ENCODE measurements at regions not wholly inside any gene's neighbourhood (a gene's known extent, or its start where the extent isn't known, plus 50 kb on each side); places are given as distances from the start of the nearest gene placed in this dataset.
"Not testable (repeated sequence)": the region's sequence is repeated elsewhere in the genome, so short reads cannot be mapped to it uniquely, and the experiment has no call there.

DNA sequence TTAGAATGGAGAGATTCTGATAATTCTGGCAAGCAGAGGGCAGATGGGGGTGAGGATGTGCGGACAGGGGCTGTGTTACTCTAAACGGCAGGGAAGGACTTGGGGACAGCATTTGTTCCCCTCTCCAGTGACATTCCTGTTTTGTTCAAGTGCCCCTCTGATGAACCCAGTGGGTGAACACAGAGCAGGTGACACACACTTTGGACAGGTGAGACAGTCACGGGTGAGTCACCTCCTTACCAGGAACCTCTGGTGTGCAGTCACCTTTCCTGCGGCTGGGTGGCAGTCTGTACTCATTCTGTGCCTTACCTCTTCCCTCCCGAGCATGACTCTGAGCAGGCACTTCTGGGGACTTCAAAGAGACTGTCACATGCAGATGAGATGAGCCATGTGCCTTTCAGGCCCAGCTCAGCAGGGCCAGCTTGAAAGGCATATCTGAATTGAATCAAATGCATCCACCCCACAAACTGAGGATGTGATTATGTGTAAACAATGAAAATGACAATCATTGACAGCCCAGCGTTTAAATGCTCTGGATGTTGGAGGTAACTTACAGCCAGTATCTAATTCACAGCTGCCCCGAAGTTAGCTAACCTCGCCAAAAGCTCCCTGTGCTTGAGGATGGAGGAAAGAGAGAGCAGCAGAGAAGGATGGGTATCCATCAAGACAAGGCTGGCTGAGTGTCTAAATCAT, 362.4 kb downstream of the BCL2L11 start:
- DNase-seq = peak; percentile 26

DNA sequence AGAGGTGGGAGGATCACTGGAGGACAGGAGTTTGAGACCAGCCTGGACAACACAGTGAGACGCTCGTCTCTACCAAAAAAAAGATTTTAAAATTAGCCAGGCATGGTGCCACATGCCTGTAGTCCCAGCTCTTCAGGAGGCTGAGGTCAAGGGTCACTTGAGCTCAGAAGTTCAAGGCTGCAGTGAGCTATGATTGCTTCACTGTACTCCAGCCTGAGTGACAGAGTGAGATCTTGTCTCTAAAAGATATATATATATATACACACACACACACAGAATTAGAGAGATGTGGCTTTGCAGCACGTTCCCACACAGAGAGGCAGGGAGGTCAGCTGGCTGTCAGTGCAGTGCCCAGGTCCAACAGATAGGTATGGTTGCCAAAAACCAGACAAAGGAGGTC, 363.4 kb downstream of the BCL2L11 start:
- DNase-seq = not testable (repeated sequence)

DNA sequence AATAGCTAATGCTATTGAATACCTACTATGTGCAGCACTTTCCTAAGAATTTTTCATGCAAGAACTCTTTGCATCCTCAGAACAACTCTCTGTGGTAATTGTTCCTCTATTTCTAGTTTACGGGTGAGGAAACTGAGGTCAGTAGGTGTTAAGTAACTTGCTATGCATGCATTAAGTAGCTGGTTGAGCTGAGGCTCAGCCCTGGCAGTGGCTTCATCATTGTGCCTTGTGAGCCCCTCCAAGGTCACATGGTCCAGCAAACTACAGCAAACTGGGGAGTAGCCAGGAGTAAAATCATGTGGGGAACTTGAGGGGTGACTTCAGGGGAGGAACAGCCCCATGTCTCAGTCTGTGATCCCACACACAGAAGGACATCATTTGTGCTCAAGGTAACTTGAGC, 365.2 kb downstream of the BCL2L11 start:
- DNase-seq = not testable (repeated sequence)

DNA sequence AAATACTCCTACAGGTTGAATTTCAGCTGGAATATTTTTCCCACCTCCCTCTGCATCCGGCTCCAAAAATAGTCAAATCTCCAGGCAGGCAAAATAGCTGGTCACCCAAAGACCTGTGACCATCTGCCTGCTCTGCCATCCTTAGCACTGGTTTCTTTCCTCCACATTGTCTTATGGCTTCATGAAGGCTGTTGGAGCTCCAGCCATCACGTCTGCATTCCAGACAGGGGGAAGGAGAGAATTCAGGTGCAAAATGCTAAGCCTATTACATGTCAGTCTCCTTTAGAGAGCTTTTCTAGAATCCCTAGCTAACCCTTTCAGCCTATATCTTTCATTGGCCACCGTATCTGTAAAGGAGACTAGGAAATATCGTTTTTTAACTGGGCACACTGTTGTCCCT, 367.7 kb downstream of the BCL2L11 start:
- DNase-seq = not testable (repeated sequence)

DNA sequence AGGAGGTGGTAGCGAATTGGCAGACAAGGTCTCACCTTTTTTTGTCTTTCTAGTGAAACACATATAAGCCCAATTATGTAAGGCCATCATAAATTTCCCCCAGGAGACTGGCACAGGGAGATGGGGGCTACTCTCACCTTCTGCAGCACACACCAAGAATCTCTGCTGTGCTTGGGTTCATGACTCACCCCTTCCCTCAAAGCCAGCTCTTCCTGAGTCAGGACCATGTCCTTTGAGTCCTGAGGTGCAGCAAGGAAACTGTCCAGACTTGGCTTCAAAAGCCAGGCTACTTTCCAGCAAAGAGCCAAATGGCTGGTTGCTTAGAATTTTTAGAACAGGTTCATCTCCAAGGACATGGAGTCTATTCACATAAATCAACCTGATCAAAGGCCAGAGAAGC, 368.7 kb downstream of the BCL2L11 start:
- DNase-seq = not testable (repeated sequence)

DNA sequence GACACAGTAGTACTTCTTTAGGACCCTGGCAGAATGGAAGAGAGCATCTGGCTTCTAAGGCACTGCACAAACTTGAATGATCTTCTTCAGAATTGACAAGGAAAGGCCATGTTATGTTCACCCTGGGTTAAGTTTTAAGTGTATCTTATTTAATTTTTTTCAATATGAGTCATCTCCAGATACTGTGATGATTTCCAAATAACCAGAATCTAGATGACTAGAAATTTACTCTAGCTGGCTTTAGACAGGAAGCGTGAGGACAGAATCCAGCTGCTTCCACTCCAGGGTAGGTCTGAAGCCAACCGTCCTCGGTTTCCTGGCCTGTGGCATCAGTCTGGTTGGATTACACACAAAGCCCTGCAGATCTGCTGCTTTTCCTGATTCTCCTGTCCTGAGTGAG, 370.5 kb downstream of the BCL2L11 start:
- DNase-seq = not testable (repeated sequence)

DNA sequence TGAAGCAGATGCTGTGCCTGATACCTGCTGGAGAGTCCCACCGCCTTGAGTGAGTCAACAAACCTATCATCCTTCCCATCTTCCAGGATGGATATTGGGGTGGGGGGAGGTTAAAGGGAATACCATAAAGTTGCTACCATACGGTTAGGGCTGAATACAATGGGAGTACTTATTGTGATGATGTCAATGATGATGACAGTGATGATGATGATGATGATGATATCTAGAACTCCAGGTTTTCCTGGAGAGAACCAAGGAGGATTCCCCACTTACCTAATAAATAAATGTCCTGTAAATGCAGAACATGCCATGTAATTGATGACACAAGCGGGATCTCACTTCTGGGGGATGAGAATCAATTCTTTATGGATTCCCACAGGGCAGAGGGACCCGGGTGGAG, 370.9 kb downstream of the BCL2L11 start:
- DNase-seq = not testable (repeated sequence)

DNA sequence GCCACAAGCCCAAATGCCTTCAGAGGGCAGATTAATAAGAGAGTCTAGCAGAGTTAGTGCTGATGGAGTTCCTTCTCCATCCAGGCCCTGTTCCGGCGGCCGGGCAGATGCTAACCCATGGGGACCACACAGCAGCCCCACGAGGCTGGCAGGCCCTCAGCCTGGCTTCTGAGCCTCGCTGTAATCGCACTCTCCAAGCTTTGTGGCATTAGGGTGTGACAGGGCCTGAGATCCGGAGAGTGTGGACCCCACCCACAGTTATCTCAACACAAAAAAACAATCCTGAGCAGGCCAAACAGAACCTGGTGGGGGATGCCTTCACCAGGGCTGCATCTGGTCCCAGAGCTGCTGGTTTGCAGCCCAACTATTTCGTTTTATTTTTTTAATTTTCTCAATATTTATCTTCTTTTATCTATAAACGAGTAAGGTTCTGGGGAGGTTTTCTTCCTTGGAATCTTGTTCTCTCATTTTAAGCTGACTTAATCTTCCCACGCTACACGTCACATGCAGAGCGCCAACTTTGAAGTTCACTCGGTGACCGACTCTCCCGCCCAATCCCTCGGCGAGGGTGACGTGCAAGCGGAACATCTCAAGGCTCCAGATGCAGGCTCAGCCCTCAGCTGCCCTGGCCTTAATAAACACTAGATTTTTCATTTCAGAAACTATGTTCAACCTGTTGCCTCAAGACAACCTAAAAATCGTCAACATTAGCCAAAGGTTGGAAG, 372.4 kb downstream of the BCL2L11 start:
- DNase-seq = not testable (repeated sequence)

DNA sequence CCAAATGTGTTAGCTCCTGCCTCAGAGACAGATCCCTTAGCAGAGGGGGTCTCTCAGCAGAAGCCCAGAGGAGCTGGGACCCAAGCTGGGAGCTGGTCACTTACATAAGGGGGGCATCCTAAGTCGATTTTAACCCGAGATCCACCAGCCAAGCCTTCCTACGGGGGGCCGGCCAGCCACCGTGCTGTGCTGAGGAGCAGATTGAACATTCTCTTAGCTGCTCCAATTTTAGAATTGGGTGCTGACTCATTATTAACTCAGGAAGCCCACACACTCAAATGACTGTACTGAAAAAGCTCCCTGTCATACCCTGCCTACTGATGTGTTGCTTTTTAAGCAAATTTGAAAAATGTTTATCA, 373.0 kb downstream of the BCL2L11 start:
- not testable (repeated sequence) for DNase-seq

DNA sequence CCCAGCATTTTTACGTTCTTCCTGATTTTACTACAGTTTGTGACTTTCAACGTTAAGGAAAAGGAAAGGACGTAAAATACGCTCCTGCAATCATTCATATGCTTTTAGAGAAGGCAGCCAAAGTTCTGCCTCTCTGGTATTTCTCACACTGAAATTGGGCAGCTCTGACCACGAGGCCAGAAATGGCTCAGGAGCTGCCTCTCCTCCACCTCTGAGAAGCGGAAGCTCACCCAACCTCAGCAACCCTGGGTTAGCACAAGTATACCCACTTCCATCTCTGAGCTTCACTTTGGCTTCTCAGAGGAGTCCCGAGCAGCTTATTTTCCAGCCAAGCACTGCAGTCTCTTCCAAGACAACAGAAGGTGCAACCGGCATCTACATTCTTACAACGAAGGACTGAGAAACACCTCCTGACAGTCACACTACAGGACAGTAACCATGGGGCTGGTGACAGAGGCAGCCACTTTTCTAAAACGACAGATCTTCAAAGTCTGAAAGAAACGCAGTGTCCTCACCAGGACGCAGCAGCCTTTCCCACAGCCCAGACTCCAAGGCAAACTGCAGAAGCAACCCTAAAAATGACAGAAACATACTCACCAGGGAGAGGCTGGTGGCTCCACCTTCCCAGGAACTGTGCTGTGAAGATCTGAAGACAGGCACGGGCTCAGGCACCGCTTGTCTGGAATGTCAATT, 373.7 kb downstream of the BCL2L11 start:
- not testable (repeated sequence) for DNase-seq

DNA sequence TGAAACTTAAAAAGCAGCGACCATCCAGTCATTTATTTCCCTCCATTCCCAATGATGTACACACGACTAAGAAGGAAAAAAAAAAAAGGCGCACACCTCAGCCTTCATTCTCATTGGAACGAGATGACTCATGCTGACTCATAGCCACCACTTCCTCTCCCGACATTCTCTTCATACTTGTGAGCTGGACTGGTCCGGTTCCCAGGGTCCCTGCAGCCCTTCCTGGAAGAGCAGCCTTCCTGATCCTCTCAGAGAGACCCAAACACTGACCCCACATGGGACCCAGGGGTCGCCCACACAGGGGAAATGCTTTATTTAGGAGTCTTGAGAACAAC, 374.2 kb downstream of the BCL2L11 start:
- not testable (repeated sequence) for DNase-seq

DNA sequence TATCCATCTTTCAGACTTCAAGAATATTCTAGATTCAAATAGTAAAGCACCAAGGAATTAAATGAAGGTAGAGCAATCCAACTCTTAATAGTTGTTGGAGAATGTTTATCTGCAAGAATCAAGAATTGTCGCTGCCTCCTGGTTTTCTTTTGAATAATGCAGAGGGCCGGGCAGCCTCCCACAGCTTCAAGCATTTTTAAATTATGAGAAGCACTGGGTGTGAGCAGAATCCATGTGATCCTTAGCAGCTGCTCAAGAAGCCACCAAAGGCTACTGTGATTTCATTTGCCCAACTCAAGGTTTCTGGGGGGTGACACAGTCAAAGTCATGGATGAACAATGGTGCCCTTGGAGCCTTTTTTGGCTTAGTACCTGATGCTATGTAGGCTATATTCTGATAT, 374.9 kb downstream of the BCL2L11 start:
- DNase-seq = not testable (repeated sequence)

DNA sequence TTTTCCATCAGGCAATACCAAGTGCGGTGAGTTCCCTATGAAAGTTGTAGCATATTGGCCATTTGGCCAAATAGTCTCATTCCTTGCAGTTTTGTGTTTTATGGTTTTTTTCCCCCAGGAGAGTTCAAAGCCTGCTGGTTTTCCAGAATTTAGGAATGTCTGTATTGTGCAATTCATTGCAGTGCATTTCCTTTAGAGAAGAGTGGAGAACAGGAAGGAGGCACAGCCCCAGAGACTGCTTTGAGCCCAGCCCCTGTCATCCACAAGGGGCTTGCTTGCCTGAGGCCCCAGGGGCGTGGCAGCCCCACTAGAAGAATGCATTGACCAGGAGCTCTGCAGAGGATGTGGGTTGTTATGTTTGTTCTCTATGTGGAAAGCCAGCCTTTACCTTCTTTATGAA, 375.5 kb downstream of the BCL2L11 start:
- DNase-seq = not testable (repeated sequence)

DNA sequence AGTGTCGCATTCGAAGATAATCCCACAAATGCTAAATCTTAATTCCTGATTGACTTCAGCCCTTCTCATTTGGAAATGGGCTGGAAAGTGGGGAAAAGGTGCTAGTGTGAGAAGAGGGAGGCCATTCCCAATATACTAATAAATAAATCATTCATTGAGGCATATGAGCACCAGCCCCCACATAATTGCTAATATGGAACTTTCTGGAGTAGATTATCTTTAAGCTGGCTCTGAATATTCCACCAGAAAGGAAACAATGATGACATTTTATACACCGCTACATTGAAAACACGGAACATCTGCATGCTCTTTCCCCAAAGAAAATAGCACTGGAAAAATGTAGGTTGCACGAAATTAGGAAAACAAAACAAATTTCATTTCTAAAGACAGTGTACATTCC, 376.1 kb downstream of the BCL2L11 start:
- DNase-seq = not testable (repeated sequence)

DNA sequence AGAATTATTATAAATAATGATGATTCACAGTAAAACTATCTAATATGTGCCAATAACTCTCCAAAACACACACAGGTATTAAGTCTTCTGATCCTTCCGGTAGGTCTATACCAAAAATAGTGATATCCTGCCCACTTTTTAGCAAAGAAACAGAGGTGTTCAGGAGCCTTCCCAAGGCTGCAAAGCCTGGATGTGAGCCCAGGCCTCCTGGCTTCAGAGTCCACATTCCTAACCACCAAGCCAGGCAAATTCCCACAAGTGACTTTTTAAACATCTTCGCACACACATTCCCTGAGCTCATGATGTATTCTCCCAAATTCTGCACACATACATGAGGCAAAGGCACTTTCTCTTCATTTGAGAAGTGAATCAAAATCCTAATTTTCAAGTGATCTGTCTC, 376.6 kb downstream of the BCL2L11 start:
- DNase-seq = not testable (repeated sequence)

DNA sequence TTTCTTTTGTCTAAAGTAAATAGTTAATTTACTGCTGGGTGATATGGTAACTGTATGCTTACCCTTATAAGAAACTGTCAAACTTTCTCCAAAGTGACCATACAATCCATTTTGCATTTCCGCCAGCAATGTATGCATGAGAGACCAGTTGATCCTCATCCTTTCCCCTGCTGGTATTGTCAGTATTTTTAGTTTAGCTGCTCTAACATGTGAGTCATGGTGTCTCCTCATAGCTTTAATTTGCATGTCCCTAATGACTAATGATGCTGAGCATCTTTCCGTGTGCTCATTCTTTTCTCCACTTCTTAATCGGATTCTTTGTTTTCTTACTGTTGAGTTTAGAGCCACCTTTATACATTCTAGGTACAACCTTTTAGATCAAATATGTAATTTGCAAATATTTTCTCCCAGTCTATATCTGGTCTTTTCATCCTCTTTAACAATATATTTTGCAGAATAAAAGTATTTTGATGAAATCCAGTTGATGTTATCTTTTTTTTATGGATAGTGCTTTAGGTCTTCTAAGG, 379.9 kb downstream of the BCL2L11 start:
- DNase-seq = not testable (repeated sequence)

DNA sequence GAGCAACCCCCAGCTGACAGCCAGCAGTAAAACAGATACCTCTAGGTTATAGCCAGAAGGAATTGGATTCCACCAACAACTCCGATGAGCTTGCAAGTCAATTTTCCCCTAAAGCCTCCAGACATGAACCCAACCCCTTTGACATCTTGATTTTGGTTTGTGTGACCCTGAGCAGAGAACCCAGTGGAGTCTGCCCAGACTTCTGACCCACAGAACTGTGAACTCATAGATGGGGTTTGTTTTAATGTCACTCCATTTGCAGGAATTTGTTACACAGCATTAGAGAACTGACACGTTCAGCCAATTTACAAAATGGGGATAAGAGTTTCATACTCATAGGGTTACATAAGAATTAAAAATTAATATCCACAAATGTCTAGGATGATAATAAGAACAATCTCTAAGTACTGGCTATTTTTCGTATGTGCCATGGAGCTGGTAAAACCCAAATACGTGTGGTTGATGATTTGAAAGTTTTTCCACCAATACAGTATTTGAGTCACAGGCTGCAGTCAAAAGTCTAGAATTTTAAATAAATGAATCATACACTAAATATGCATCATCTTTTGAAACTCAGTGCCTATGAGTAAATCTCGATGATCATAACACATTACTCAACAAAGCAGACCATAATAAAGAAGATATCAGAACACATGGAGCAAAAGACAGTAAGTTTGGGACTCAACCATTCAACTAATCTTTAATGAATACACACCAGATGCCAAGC, 380.0 kb downstream of the ANAPC1 start:
- DNase-seq = not testable (repeated sequence)

DNA sequence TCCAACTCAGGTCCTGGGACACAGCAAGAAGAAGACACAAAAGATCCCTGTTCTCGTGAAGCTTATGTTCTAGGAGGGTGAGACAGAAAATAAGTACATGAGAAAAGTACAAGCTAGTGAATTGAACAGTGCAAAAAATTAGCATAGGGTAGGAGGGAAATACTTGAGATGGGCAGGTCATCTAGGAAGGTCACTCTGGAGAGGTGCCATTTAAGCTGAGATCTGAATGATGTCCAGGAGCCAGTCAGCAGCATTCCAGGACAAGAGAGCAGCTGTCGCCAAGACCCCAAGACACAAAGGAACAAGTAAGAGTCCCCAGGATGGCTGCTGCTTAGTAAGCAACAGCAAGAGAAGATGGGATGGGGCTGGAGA, 379.4 kb downstream of the ANAPC1 start:
- DNase-seq = not testable (repeated sequence)

DNA sequence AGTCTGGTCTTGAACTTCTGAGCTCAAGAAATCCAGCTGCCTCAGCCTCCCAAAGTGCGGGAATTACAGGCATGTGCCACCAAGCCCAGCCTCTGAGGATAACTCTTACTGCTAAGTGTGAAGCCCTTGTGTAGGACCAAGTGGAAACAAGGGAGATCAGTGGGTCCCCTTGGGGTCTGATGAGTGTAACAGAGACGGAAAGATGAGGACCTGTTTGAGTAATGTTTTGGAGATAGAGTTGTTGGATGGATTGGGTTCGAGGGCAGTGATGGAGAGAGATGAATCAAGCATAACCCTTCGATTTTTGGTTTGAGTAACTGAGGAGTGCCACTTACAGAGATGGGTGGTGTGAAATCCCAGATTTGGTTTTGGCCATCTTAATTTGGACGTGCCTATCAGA, 378.7 kb downstream of the ANAPC1 start:
- DNase-seq = not testable (repeated sequence)

DNA sequence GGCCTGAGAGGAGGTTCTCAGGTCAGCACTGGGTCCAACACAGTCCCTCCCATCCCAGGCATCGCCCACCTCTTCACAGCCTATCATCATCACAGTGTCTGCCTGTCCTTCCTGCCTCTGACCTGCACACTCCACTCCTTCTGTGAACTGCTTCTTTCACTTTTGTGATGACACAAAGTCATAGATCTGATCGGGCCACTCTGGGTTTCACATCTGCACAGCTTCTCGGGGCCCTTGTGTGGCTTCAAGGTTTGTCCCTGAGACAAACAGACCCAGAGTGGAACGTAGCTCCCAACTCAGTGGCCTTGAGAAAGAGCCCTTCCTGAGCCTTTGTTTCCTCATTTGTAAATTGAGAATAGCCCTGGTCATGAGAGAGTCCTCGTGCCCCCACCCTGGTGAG, 377.1 kb downstream of the ANAPC1 start:
- not testable (repeated sequence) for DNase-seq

DNA sequence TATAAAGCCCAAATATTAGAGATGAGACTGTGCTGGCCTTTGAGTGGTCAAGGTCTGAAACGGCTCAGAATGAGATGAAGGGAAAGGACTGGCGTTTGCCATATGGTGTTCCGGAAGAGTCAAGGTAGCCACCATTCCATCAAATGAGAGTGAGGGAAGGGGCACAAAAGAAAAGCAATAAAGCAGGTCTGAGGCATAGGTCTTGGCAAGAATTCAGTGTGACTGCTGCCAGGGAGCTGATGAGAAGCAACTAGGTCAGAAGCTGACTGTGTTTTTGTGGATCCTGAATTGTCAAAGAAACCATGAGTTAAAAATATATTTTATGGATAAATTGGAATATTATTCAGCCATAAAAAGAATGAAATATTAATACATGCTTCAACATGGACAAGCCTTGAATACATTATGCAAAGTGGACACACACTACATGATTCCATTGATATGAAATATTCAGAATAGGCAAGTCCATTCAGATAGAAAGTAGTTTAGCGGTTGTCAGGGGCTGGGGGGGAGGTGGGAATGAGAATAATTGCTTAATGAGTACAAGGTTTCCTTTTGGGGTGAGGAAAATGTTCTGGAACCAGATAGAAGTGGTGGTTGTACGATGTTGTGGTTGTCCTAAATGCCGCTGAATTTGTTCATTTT, 374.6 kb downstream of the ANAPC1 start:
- DNase-seq = not testable (repeated sequence)

DNA sequence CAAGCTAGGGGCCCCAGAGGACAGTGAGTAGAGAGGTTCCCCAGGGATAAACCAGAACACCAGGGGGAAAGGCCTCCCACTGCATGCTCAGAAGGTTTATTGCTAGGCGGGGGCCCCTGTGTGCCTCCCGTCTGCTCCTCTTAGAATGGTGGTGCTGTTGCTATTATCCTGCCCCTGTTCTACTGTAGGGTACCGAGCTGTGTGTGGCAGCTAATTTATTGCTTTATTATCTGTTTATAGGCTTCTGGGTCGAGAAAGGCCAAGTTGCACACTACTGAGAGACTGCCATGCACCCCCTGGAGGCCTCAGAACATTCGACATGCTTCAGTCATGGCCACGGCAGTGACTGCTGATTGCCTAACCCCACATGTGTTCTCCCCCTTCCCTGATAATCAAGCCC, 373.6 kb downstream of the ANAPC1 start:
- not testable (repeated sequence) for DNase-seq

DNA sequence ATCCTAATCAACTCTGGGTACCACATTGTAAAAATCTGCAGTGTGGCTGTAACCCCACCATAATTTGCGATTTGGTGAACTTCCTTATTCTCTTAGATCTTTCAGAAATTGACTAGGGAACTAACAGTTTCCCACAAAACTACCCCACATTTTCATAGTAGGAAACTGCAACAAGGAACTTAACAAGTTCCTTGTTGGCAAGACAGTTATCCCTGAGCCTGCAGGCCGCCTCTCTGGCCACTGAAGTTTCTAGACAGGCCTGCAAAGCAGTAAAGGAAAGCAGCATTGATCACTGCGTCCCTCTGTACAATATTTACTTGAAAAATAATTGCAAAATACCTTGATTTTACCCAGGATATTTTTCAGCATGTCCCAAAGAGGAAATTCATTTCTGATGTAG, 372.9 kb downstream of the ANAPC1 start:
- DNase-seq = not testable (repeated sequence)
